HG02981 (cell line): ENCODE measurements at regions not wholly inside any gene's neighbourhood (a gene's known extent, or its start where the extent isn't known, plus 50 kb on each side); places are given as distances from the start of the nearest gene placed in this dataset.

ENCODE experiments used
- ATAC-seq: cut with Tn5 transposase; IDR thresholded peaks from one replicate; pipeline ENCODE4 v1.9.1; 2021; ENCODE audit warnings: mild to moderate bottlenecking, moderate library complexity; ENCODE audit not compliant: unreplicated experiment

DNA sequence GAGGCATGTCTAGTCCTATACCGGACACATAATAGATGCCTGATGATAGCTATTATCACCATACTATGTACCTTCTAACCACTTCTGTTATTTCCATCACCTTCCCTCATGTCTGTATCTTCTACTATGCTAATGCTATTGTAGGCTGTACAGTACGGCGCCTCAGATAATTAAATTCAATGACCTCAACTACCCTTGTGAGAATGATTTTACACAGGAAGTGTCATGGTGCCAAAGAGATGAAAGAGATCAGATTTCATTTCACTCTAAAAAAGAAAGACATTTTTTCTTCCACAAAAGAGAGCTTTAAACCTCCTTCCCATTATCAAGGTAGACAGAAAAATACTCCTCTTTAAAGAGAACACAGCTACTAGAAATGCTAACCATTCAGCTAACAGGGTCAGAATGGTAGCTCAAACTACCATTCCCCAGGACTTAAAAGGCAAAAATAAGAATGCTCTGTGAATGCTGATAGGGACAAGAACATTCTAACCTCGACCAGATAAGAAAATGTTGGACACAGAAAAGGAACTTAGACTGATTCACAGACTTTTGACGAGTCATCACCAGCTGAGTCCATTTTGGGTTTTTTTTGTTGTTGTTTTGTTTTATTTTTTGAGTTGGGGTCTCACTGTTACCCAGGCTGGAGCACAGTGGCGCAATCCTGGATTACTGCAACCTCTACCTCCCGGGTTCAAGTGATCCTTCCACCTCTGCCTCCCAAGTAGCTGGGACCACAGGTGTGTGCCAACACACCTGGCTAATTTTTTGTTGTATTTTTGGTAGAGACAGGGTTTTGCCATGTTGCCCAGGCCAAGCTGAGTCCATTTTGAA is 99.2 kb upstream of the RAPGEF2 start:
- no peak for ATAC-seq

DNA sequence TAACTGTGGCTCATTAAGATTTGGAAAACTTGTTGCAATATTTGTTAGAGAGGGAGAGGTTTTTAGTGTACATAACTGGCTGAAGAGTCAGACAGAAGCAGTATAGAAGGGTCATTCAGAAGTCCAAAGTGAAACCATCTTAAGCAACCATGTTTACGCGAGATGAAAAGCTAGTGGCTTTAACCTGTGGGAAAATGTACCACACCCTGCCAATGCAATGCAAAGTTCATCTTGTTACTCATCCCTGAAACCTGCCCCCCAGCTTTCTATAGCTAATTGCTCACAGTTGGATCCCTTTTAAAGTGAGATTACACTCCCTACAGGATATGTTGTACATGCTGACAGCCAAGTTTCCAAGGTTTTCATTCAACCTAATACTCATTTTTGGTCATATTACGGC is 96.7 kb upstream of the RAPGEF2 start:
- no peak for ATAC-seq

DNA sequence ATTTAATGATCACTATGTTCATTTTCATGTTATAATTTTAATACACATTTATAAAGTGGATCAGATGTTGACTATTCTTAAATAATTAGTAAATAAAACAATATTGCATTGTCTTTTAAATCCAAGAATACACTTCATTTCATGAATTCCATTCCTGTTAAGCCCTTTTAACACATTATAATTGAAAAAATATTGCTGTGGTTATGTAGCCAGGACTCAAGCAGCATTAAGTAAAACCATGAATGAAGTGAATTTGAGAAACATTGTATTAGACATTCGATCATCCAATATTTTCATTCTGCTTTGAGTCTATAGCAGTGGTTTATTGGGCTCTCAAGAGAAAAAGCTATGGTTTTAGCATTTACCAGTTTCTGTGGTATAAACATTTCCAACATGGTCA is 94.2 kb upstream of the RAPGEF2 start:
- no peak for ATAC-seq

DNA sequence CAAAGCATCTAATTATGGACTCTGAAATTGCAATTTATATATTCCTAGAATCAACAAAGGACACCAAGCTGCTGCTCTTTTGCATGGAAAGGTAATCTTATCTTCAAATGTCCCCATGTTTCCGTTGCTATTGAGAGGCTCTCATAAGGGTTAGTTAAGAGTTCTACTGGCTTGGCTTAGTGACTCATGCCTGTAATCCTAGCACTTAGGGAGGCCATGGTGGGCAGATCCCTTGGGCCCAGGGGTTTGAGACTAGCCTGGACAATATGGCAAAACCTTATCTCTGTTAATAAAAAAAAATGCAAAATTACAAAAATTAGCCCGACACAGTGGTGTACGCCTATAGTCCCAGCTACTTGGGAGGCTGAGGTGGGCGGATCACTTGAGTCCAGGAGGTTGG is 93.4 kb upstream of the RAPGEF2 start:
- no peak for ATAC-seq

DNA sequence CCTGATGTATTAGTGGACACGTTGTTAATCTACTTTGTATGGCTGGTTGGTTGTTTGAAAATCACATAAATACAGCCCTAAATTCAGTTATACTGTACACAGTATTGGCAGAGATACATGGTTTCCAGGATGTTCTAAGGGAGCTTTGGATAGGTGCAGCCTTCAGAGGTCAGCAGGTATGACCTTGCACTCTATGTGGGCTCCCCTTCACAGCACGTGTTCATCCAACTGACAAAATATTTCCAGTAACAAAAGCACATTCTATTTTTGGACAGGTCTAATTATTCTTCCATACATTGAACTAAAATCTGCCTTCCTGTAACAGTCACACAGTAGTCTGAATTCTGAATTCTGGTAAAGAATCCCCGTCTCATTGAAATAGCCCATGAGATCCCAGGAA is 92.8 kb upstream of the RAPGEF2 start:
- ATAC-seq = no peak

DNA sequence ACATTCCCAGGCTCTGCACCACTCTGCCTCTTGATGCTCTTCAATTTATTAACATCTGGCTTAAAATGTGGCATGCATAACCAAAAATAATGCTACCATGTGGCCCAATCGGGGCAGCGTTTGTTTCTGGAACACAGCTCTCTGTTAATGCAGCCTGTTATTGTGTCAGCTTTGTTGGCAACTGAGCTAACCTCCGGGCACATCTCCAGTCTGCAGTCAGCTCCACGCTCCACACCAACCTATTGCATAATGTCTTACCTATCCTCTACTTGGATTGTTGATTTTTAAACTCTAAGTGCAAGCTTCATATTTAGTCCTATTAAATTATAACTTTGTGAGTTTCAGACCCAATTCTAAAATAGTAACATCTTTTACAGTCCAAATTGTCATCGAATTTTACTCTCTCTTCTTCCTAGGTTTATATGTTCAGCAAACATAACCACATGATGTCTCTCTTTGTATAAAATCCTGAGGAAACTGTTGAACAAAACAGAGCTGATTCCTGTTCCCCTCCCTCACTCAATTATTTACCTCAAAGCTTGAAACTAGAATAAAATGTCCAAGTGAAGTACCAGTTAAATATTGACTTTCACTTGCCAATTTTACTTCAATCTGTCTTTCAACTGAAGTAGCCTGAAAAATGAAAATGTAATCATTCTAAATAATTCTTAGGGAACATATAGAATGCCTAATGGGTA is 92.2 kb upstream of the RAPGEF2 start:
- no peak for ATAC-seq

DNA sequence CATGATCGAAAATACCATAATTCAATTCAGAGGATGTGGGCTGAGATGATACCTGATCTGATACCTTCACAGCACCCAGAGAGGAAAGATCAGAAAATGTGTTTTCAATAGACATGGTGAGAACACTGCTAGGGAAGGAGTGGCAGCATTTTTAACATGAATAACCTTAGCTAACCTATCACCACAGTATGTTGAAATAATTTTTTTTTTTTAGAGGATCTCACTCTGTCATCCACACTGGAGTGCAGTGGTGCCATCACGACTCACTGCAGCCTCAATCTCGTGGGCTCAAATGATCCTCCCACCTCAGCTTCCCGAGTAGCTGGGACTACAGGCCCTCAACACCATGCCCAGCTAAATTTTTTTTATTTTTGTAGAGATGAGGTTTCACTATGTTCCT is 90.5 kb upstream of the RAPGEF2 start:
- ATAC-seq = no peak

DNA sequence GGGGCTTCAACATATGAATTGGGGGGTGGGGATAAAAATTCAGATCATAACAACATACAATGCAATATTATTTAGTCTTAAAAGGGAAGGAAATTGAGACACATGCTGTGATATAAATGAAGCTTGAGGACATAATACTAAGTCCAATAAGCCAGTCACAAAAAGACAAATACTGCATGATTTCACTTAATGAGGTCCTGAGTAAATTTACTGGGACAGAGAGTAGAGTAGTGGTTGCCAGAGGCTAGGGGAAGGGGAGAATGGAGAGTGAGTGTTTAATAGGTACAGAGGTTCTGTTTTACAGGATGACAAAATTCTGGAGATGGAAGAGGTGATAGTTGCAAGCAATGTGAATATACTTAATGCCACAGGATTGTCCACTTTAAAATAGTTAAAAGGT is 89.2 kb upstream of the RAPGEF2 start:
- ATAC-seq = no peak

DNA sequence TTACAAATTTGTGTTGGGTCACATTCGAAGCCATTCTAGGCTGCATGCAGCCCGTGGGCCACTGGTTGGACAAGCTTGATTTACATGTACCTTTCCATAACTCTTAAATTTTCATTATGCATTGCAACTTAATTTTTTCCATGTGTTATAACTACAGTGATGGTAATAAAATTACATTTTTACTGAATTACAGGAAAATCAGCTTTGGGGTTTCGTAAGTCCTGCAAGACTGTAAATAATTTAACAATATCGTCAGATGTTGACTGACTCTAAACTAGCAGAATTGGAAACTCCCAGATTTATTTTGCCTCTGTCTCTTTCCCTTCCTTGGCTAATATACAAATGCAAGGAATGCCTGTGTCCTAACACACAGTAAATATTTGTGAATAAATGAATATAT is 88.0 kb upstream of the RAPGEF2 start:
- no peak for ATAC-seq

DNA sequence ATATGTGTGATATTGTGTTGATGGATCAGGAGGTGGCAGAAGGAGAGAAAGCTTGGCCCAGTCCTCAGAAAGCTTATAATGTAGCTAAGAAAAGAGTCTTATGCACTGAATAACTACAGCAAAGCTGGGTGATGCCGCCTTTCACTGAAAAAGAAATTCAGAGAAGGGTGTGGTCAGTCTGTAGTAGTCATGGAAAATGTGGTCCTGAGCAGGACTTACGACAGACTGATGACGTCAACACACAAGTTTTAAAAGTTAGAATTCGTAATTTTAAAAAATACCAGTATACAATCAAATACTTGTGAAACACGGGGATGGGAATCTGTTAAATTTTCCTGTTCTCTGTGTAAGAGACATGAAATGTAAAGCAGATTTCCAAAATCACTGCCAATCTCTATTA is 87.0 kb upstream of the RAPGEF2 start:
- no peak for ATAC-seq

DNA sequence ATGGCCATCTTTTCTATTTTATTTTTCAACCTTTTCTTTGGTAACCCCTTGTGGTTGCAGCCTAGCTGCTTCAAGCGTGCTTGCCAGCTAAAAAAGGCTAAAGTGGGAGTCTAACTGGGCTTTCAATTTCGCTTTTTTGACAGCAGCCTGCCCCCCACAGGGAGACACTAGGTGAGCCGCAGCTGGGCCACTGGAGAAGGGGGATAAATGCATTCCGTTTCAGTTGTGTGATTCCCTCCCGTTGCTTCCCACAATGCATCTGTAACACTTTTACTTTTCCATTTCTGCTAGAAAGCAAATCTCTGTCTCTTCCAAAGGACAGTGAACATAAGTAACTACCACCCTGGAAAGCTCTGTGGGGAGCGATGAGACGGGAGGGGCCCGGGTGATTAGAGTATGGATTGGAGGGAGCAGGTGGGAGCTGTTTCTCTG is 86.3 kb upstream of the RAPGEF2 start:
- ATAC-seq = peak; percentile 32

DNA sequence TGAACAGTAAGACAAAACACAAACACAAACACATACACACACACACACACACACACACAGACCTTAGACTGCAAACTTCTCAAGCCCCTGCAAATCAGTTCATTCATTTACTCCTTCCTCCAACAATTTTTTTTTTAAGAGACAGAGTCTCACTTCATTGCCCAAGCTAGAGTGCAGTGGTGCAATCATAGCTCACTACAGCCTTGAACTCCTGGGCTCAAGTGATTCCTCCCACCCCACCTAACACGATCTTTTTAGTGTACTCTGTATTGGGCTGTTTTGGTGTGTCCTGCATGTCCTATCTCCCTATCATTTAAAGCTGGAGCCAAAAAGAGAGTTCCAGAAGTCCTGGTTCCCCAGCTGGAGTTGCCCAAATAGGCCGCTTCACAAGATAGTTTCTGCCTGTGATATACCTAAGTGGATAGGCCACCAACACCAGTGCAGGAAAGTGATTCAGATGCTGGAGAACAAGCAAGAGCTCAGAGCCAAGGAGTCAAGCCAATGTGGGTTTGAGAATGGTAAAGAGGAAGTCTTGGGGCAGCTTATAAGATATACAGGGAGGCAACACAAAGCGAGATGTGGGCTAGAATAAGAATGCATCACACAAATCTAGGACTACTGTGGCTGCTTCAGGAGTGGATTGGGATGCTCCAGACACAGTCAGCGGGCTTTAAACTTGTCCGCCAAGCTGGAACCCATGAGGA is 85.4 kb upstream of the RAPGEF2 start:
- peak; percentile 22 for ATAC-seq

DNA sequence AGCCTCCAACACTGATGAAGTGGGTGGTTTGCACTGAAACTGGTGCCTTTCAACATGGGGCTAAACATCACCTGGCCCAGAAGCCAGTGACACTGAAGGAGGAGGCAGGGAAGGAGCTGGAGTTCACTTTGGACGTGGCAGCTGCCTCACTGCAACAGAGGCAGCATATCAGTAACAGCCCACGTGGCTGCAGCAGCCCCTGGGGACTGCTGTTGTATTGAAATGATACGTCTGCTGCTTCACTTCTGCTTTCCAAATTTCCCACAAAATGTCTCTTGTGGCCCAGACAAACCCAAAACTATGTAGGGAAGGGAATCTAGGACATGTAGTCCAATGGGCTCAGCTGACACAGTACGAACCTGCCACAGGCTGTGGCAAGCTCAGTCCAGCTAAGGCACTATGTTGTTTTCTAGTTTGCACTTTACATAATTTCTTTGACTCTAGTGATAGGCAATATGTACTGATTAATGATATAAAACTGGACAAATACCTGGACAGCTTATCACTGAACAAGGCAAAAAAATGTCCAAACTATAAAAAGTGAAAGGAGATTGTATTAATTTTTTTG is 84.7 kb upstream of the RAPGEF2 start:
- peak; percentile 95 for ATAC-seq

DNA sequence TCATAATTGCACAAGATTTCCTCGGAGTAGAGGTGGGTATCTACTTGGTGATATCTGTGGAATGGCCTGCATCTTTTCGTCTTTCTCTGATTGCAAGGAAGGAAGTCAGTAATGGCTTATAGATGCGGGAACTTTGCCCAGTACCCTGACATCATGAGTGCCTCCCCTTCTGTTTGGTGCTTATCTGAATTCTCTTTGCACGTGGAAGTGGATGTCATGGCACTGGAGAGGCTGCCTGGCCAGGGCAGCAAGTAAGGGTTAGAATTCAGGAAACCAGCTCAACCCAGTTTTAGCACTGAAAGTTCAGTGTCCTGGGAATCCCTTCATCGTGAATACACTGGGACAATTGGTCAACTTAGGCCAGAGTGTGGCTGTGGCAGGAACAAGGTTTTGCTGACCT is 83.5 kb upstream of the RAPGEF2 start:
- ATAC-seq = no peak

DNA sequence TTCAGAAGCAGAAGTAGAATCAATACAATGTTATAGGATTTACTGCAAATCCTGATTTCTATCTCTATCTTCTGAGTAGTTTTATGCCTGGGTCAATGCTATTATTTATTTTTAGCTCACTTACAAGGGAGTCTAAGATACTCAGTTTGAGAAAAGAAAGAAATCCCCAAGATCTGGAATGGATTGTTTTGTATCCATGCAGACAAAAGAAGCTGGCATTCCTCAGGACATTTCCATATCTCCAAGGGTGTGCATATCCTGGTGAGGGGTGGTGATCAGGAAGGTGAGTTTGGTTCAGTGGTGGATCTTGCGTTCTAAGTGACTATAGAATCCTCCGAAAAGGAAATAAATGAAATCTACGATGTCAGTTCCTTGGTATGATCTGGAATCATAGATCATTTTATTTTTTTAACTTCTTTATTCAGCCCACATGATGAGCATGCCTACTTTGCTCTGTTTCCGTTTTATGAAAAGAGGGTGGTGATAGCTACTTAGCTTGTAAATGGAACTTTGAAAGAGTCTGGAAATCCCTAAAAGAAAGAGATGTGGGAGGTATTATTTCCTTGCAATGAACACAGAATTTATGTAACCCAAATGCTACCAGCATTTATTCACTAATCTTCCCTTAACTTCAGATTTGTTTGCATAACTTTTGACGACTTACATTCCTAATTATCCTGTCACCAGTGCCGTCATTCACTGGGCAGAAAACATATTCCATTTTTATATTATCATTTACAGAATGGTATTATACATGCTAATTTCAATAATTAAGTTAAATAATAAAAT is 81.1 kb upstream of the RAPGEF2 start:
- no peak for ATAC-seq

DNA sequence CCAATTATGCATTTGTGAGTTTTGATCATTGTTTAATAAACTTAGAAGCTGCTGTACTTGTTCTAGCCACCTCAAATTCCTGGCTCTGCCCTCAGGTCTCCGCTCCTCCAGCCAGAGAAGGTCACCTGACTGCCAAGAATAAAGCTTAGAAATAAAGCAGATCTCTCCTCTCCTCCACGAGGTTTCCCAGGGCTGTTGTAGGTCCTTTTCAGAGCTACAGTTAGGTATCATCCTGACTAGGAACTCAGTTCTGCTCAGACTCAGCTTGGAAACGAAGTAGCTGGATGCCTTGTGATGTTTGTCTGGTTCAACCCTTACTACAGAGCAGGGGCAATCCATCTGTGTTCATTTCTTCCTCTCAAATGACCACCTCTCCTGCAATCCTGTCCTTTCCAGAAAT is 79.1 kb upstream of the RAPGEF2 start:
- no peak for ATAC-seq

DNA sequence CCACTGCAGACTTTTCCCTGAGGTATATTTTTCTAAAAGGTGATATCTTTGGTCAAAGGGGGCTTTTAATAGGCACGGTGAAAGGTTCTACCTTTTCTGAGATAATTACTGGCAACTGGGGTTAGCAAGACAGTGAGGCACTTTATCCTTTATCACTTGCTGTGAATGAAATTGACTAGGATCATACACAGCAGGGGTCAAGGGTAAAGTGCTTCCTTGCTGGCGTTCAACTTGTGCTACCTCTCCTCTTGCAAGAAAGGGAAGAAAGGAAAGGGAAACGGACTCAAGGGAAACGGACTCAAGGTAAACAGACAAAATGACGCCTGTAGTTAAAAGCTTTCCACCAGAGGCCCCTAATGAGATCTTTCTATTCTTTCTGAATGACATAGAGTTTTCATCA is 78.6 kb upstream of the RAPGEF2 start:
- no peak for ATAC-seq

DNA sequence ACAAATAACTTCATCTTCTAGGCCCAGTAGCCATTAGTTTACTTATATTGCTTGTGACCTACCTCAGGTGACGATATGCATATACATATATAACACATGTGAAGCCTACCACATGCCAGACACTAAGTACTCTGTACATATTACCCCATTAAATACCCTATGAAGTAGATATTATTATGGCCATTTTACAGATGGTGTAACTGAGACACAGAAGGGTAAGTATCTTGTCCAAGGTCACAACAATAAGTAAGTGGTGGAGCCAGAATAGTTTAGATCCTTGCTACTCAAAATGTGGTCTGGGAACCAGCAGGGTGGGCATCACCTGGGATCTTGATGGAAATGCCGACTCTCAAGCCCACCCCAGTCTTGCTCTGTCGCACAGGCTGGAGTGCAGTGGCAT is 78.1 kb upstream of the RAPGEF2 start:
- ATAC-seq = no peak

DNA sequence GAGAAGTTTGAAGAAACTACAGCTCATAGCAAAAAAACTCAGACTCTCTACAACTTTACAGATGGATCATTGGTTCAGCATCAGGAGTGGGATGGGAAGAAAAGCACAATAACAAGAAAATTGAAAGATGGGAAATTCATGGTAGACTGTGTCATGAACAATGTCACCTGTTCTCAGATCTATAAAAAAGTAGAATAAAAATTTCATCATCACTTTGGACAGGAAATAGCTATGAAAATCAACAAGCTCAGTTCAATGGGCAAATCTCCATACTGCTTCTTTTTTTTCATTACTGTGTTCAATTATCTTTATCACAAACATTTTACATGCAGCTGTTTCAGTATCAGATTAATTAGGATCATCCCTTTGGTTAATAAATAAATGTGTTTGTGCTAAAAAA is 76.5 kb upstream of the RAPGEF2 start:
- no peak for ATAC-seq

DNA sequence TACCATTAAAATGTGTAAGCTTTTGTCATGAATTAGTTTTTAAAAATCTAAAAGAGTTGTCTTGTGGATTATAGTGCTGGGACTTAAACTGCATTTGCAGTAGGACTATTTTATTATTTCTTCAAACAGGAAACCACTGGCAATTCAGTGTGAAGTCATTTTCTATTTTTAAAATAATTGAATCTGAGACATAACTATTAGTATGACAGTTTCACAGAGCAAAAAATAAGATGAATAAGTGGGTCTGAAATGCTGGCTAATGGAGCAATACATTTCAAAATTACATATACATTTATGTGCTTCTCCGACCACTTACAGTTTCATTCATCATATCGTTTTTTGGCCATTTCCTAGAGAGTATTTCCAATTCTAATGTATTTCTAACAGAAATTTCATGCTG is 75.3 kb upstream of the RAPGEF2 start:
- ATAC-seq = peak; percentile 62

DNA sequence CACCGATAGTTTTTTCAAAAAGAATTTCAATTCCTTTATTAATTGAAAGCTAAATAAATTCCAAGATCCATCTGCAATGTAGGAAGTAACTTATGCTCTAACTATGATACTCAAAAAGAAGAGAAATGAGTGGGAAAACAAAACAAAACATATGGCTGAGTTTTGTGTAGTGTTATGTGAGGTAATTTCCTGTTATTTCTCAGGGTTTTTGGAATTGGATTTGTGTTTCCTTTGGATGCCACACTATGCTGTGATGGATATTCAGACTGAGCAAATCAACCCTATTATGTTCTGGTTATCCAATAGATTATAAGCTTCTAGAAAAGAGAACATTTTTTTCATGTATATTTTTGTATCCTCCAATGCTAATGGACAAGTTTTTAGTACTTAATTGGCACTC is 73.4 kb upstream of the RAPGEF2 start:
- ATAC-seq = no peak
